GM23338 (cell line): ENCODE measurements at regions not wholly inside any gene's neighbourhood (a gene's known extent, or its start where the extent isn't known, plus 50 kb on each side); places are given as distances from the start of the nearest gene placed in this dataset.

ENCODE experiments used
- ATAC-seq: fragments of 200-7000 bp; cut with Tn5 transposase; 3 replicates; pipeline ENCODE4 v1.9.1; 2020
- DNase-seq: peaks from one replicate; pipeline ENCODE4 v3.0.0-alpha.2; 2015; ENCODE audit warnings: low spot score
- H2AFZ ChIP-seq: fragments of 200-600 bp; sonication (generic); 2 replicates; pipeline ENCODE4 v1.8.0; 2016; ENCODE audit warnings: antibody characterized with exemption, mild to moderate bottlenecking, moderate library complexity
- H3F3A ChIP-seq: fragments of 200-600 bp; sonication (generic); replicated peaks from 2 replicates; pipeline ENCODE4 v1.8.0; 2017; ENCODE audit warnings: antibody characterized with exemption, mixed run types, low read depth
- H3K27ac ChIP-seq: fragments of 200-600 bp; sonication (generic); 2 replicates; pipeline ENCODE4 v1.6.1; 2016; ENCODE audit warnings: low read depth
- H3K27me3 ChIP-seq: fragments of 200-600 bp; sonication (generic); 2 replicates; pipeline ENCODE4 v1.8.0; 2016; ENCODE audit warnings: mild to moderate bottlenecking, mixed run types, moderate library complexity; ENCODE audit not compliant: insufficient read depth
- H3K36me3 ChIP-seq: fragments of 200-600 bp; sonication (generic); 2 replicates; pipeline ENCODE4 v1.8.0; 2016; ENCODE audit warnings: mild to moderate bottlenecking; ENCODE audit not compliant: insufficient read depth
- H3K4me1 ChIP-seq: fragments of 200-600 bp; sonication (generic); 2 replicates; pipeline ENCODE4 v1.8.0; 2016; ENCODE audit warnings: mild to moderate bottlenecking, moderate library complexity; ENCODE audit not compliant: insufficient read depth
- H3K4me2 ChIP-seq: fragments of 200-600 bp; sonication (generic); 2 replicates; pipeline ENCODE4 v1.7.1; 2017; ENCODE audit warnings: mixed run types
- H3K4me3 ChIP-seq: fragments of 200-600 bp; sonication (generic); 2 replicates; pipeline ENCODE4 v1.6.1; 2016; ENCODE audit warnings: mixed run types
- H3K79me2 ChIP-seq: fragments of 200-600 bp; sonication (generic); replicated peaks from 2 replicates; pipeline ENCODE4 v1.8.0; 2017; ENCODE audit warnings: mild to moderate bottlenecking; ENCODE audit not compliant: insufficient read depth
- H3K9me2 ChIP-seq: fragments of 200-600 bp; sonication (generic); 2 replicates; pipeline ENCODE4 v1.8.0; 2017; ENCODE audit not compliant: insufficient read depth
- H4K20me1 ChIP-seq: fragments of 200-600 bp; sonication (generic); replicated peaks from 2 replicates; pipeline ENCODE4 v1.8.0; 2017; ENCODE audit warnings: mild to moderate bottlenecking; ENCODE audit not compliant: insufficient read depth
- H3K27ac Mint-ChIP-seq: 2 replicates; pipeline ENCODE4 v1.8.0; 2020; ENCODE audit warnings: inconsistent platforms, mild to moderate bottlenecking, moderate library complexity, mixed read lengths
- H3K27me3 Mint-ChIP-seq: 3 replicates; pipeline ENCODE4 v1.8.0; 2022; ENCODE audit warnings: low read depth, mild to moderate bottlenecking, moderate library complexity, mixed read lengths, inconsistent platforms; ENCODE audit not compliant: insufficient read depth, poor library complexity
- H3K36me3 Mint-ChIP-seq: 3 replicates; pipeline ENCODE4 v1.8.0; 2021; ENCODE audit warnings: low read depth, mild to moderate bottlenecking, inconsistent platforms, moderate library complexity, mixed read lengths
- H3K4me1 Mint-ChIP-seq: 3 replicates; pipeline ENCODE4 v1.8.0; 2020; ENCODE audit warnings: mild to moderate bottlenecking, inconsistent platforms, mixed read lengths
- H3K4me3 Mint-ChIP-seq: 3 replicates; pipeline ENCODE4 v1.8.0; 2021; ENCODE audit warnings: moderate library complexity, mild to moderate bottlenecking, inconsistent platforms, mixed read lengths
- H3K9me3 Mint-ChIP-seq: 3 replicates; pipeline ENCODE4 v1.8.0; 2020; ENCODE audit warnings: moderate library complexity, mild to moderate bottlenecking, inconsistent platforms, mixed read lengths
- CREB1 ChIP-seq: fragments of 250-450 bp; sonication (Bioruptor Pico); IDR thresholded peaks from 2 replicates; pipeline ENCODE4 v1.5.0; 2020; ENCODE audit warnings: low read depth, mild to moderate bottlenecking, moderate library complexity
- CTCF ChIP-seq, 2 experiments: fragments of 200-600 bp in 1 of 2; sonication (generic) in 1 of 2; conservative IDR thresholded peaks; 2 replicates each; pipeline versions ENCODE4 v1.5.1 to v1.6.1; 2016 to 2017; ENCODE audit warnings: antibody characterized with exemption in 2 of 2, low read depth in 2 of 2, mild to moderate bottlenecking in 2 of 2, moderate library complexity in 1 of 2
- EZH2phosphoT487 ChIP-seq: fragments of 200-600 bp; sonication (generic); IDR thresholded peaks from one replicate; pipeline ENCODE4 v1.8.1; 2018; ENCODE audit warnings: antibody characterized with exemption; ENCODE audit not compliant: unreplicated experiment
- JUNB ChIP-seq: IDR thresholded peaks from one replicate; pipeline ENCODE4 v1.6.1; 2016; ENCODE audit warnings: antibody characterized with exemption; ENCODE audit not compliant: unreplicated experiment
- REST ChIP-seq: IDR thresholded peaks from one replicate; pipeline ENCODE4 v1.6.1; 2018; ENCODE audit warnings: antibody characterized with exemption; ENCODE audit not compliant: unreplicated experiment
- ZNF462 ChIP-seq: fragments of 250-450 bp; sonication (Bioruptor Pico); IDR thresholded peaks from 2 replicates; pipeline ENCODE4 v1.5.0; 2020; ENCODE audit warnings: mild to moderate bottlenecking, moderate library complexity

DNA sequence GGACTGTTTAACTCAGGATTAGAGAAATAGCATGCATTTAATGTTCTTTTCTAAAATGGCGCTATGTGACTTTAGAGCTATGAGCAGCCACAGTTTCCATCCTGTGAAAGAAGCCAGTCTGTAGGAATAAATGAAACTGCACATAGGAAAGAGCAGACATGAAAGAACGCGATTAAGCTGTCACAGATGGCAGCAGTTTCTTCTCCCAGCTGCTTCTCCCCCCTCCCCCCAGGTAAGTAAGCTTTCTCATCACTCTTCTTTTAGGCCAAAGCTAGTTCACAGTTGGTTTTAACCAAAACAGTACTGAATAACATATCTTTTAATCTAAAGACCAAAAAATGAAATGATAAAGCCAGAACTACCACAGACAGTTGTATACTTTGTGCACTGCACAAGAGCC is 266.4 kb downstream of the KCNA4 start:
- Mint-ChIP-seq H3K27ac (no peak overlapping the region), H3K36me3 (no peaks in the 10 kb centered on the region), H3K4me1 (no peaks in the 10 kb centered on the region), H3K4me3 (no peak overlapping the region), H3K9me3 (peaks cover 5% of the 10 kb centered on the region), H3K27me3 (no peaks in the 10 kb centered on the region)
- Histone ChIP-seq H3K9me2 (peaks cover 2% of the 10 kb centered on the region; the same call in 1 of the 2 replicates), H3K4me3 (no peak overlapping the region), H2AFZ (no peak overlapping the region), H3K4me2 (no peak overlapping the region), H4K20me1 (no peaks in the 10 kb centered on the region), H3K27me3 (no peaks in the 10 kb centered on the region), H3K79me2 (no peaks in the 10 kb centered on the region), H3K27ac (no peak overlapping the region), H3K4me1 (no peaks in the 10 kb centered on the region), H3K36me3 (no peaks in the 10 kb centered on the region), H3F3A (no peaks in the 10 kb centered on the region)
- DNase-seq (no peak), ATAC-seq (no peak)
- no peak for TF ChIP-seq EZH2phosphoT487
- no peak for TF ChIP-seq ZNF462 (CRISPR knock-in tag)
- no peak for TF ChIP-seq JUNB
- no peak for TF ChIP-seq CTCF (conservative IDR thresholded peaks at IDR 0.05; ENCODE audit: low read depth in 2 of 2)
- TF ChIP-seq CREB1, result no peak
- no peak for TF ChIP-seq REST
